GM10266 (cell line): ENCODE measurements at regions not wholly inside any gene's neighbourhood (a gene's known extent, or its start where the extent isn't known, plus 50 kb on each side); places are given as distances from the start of the nearest gene placed in this dataset.
A peak's percentile ranks its signal among the peaks of the same experiment; 100 is the strongest.
"Not testable (repeated sequence)": the region's sequence is repeated elsewhere in the genome, so short reads cannot be mapped to it uniquely, and the experiment has no call there.

Source experiments
- DNase-seq: peaks from one replicate; pipeline ENCODE4 v3.0.0; 2012; ENCODE audit errors: extremely low spot score

DNA sequence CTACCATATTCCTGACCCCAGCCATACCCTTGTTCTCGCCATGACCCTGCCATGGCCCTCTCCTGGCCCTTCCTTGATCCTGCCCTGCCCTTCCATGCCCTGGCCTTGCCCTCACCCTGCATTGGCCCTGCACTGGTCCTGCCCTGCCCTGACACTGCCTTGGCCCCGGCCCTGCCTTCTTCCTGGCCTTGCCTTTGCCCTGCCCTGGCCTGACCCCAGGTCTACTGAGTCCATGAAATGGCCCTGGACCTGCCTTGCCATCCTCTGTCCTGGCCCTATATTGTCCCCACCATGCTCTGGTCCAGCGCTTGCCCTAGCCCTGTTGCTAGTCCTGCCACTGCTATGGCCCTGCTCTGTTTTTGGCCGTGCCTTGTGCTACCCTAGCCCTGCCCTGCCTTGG lies 536.1 kb downstream of the FOXD4L6 start:
- DNase-seq = not testable (repeated sequence)

DNA sequence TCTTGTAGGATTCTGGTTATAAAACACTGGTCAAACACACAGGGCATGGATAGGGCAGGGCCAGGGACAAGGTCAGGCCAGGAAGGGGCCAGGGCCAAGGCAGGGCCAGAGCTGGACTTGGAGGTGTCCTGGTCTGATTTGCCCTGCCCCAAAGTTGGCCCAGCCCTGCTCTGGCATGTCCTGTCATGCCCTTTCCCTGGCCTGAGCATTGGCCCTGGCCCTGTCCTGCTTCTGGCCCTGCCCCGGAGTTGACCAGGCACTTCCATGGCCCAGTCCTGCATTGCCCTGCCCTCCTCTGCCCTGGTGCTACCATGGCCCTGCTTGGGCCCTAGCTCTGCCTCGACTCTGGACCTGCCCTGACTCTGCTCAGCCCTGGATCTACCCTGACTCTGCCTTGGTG lies 536.6 kb downstream of the FOXD4L6 start:
- peak; percentile 0 for DNase-seq

GRCh38 chr9:40587475-40588195 lies 540.8 kb downstream of the FOXD4L6 start:
- DNase-seq = not testable (repeated sequence)

- not testable (repeated sequence) for DNase-seq
These were observed 544.4 kb downstream of the FOXD4L6 start for GRCh38 chr9:40584039-40584438.

- DNase-seq = not testable (repeated sequence)
These were observed 545.3 kb downstream of the FOXD4L6 start for GRCh38 chr9:40583230-40583629.

DNA sequence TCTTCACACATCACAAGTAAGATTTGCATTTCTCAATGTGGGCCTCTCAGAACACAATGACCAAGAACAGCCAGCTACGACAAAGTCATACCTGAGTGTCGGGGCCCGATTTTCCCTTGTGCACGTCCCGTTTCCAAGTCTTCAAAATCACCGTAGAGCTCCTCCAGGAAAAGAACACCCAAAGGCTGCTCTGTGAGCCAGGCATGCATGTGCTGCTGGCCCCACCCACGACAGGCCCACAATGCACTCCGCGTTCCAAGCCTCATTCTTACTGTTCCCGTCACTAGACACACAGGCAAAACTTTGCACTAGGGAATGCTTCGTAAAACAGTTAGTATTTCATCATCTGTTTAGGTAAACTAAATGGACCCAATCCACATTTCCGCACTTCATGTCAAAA lies 549.6 kb downstream of the FOXD4L6 start:
- peak; percentile 0 for DNase-seq
